C1 segment of cervical spinal cord (tissue), 14 donors: ENCODE measurements at regions not wholly inside any gene's neighbourhood (a gene's known extent, or its start where the extent isn't known, plus 50 kb on each side); places are given as distances from the start of the nearest gene placed in this dataset.
"Not testable (repeated sequence)": the region's sequence is repeated elsewhere in the genome, so short reads cannot be mapped to it uniquely, and the experiment has no call there.

ENCODE experiments used
- DNase-seq, 14 donors: peaks; one replicate each; lab custom pipeline; 2025; lab: John Stamatoyannopoulos, UW

DNA sequence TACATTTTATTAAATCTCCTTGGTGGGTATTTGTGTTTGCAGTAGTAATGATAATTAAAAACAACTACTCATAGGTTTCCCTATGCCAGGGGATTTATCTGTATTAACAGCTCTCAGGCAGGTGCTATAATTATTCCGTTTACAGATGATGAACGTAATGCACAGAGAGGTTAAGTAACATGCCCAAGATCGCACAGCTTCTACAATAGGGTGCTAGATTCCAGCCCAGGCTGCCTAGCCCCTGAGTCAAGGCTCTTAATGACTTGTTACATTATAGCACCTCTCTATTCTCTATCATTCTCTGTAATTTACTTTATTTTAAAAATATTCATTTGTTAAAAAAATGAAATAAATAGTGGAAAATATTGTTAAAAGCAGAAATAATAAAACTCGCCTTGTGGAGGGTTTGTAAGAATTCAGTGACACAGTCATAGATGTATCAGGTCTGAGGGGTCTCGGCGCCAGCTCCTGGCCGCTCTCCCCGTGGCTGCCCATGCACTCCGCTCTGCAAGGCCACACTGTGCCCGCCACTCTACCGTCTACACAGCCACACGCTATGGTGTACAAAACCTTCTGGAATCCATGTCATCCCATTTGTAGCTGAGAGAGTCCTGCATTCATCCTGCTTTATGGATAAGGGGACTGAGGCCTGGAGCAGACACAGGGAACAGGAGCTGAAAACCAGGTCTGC is 562.2 kb downstream of the MATN1 start:
- no peak for DNase-seq

DNA sequence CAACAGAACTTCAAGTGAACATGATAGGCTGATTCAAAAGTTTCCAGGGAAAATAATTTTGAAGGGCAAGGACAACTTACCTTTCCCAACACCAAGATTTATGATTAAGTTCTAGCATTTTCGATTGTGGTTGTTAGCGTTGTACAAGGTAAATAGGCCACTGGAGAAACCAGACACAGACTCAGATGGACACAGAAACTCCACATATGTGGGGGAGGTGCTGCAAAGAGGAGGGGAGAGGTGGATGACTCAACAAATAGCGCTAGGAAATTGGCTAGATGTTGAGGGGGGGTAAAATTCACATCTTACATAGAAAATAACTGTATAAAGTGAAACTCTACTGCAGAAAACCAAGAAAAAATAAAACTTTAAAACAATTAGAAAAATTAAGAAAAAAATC is 564.4 kb downstream of the MATN1 start:
- no peak for DNase-seq

DNA sequence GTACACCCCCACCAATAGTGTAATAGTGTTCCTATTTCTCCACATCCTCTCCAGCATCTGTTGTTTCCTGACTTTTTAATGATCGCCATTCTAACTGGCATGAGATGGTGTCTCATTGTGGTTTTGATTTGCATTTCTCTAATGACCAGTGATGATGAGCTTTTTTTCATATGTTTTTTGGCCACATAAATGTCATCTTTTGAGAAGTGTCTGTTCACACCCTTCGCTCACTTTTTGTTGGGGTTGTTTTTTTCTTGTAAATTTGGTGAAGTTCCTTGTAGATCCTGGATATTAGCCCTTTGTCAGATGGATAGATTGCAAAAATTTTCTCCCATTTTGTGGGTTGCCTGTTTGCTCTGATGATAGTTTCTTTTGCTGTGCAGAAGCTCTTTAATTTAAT is 567.7 kb downstream of the MATN1 start:
- not testable (repeated sequence) for DNase-seq

DNA sequence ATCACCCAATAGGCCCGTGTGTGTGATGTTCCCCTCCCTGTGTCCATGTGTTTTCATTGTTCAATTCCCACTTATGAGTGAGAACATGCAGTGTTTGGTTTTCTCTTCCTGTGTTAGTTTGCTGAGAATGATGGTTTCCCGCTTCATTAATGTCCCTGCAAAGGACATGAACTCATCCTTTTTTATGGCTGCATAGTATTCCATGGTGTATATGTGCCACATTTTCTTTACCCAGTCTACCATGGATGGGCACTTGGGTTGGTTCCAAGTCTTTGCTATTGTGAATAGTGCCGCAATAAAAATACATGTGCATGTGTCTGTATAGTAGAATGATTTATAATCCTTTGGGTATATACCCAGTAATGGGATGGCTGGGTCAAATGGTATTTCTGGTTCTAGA is 568.1 kb downstream of the MATN1 start:
- DNase-seq: not testable (repeated sequence)

DNA sequence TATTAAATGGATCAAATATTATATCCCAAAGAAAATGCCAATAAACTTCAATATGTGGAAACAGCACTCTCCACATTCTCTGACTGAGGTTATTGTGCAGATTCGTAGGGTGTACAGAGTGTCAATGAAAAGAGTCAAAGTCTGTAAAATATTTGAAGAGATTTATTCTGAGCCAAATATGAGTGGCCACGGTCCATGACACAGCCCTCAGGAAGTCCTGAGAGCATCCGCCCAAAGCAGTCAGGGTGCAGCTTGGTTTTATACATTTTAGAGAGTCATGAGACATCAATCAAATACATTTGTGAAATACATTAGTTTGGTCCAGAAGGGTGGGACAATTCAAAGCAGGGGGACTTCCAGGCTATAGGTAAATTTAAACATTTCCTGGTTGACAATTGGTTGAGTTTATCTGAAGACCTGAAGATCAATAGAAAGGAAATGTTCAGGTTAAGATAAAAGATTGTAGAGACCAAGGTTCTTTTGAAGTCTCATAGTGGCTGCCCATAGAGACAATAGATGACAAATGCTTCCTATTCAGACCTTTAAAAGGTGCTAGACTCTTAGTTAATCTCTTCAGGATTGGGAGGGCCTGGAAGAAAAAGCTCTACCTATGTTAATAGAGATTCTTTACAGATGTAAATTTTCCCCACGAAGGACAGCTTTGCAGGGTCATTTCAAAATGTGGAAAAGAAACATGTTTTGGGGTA is 569.5 kb downstream of the MATN1 start:
- no peak for DNase-seq

DNA sequence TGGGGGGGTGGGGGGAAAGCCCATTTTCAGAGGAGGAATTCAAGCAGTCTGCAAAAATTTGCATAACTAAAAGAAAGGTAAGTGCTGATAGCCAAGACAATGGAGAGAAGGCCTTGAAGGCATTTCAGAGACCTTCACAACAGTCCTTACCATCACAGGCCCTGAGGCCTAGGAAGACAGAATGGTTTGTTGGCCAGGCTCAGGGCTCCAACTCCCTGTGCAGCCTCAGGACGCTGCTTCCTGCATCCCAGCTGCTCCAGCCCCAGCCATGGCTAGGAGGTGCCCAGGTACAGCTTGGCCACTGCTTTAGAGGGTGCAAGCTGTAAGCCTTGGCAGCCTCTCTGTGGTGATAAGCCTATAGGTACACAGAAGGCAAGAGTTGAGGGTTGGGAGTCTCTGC is 571.6 kb downstream of the MATN1 start:
- DNase-seq: no peak

DNA sequence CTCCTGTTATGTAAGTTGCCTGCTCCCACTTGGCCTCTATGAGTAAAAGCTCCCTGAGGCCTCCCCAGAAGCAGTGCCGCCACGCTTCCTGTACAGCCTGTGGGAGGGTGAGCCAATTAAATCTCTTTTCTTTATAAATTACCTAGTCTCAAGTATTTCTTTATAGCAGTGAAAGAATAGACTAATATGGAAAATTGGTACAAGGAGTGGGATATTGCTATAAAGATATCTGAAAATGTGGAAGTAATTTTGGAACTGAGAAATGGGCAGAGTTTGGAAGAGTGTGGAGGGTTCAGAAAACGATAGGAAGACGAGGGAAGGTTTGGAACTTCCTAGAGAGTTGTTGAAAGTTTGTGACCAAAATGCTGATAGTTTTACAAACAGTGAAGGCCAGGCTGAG is 572.3 kb downstream of the MATN1 start:
- DNase-seq: no peak

DNA sequence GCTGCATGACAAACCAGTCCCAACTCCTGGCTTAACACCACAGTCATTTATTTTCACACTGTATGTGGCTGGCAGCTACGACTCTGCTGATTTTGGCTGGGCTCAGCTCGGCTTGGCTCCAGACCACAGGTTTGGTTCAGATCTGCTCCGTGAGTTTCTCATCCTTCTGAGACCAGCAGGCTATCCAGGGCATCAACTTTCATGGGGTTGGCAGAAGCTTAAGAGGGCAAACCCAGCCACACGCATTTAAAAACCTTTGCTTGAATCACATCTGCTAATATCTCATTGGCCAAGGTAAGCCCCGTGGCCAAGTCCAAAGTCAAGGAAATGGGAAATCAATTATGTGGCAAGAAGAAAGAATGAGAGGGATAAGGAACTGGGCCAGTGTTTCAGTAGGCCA is 574.2 kb downstream of the MATN1 start:
- no peak for DNase-seq

DNA sequence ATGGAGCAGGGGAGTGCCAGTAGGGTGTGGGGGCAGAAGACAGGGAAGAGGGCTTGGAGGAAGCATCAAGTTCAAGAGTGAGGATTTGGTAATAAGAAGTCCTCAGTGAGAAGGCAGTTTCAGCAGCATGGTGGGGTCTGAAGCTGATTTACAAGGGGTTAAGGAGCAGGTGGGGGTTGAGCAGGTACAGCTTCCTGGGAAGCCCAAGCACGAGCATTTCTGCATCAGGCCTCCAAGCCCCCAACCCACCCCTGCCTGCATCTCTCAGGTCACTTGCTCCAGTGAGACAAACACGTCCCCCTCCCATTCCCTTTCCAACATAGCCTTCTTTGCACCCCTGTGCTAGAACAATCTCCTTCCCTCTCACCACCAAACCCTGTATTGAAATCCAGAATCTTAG is 574.7 kb downstream of the MATN1 start:
- no peak for DNase-seq

DNA sequence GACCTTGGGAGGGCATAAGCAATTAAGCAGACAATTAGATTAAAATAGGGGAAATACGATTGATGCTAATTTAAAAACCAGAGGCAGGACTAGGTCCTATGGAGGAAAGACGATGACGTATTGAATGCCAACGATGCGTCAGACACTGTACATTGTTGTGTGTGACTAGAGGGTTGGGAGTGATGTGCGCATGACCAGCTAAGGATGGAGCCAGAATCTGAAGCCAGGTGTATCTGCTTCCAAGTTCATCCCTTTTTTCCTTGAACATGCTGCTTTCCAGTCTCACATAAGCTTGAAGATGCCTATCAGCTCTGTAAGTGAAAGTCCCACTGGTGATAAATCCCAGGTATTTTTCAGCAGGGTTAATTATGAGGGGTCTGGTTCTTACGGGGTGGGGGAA is 576.2 kb downstream of the MATN1 start:
- no peak for DNase-seq

DNA sequence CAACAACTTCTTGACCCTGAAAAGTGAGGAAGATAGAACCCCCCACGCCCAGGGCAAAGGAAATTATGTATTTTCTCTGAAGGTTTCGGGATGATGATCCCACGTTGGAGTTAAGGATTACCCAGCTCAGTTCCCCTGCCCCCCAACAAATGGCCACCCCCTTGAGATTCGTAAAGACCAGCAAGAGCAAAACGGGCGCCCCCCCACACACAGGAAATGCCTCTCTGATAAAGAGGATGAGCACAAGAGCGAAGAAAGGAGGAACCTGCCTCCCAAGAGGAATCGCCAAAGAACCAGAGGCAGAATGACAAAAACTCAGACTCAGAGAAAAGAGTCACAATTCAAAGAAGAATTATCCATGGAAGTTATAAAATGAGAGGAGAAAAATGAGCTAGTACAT is 576.9 kb downstream of the MATN1 start:
- DNase-seq: no peak

DNA sequence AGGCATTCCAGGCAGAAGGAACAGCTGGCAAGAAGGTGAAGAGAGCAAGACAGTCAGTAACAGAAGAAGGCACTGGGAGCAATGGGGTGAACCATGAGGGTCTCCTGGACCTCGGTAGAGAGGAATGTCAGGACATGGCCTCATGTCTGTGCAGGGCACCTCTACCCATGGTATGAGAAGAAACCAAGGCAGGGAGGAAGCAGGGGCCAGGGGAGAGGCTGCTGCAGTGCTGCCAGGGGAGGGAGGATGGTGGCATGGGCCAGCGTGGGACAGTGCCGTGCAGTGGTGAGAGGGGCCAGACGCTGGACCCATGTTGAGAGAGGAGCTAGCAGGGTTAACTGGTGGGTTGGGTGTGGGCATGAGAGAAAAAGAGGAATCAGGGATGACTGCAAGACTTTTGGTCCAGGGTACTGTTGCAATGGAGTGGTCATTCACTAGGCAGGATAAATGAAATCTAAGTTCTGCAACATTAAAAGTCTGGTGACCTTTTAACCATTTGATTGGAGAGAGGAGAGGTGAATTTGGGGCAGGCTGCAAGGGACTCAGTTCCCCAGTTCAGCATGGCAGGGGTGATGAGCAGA is 577.6 kb downstream of the MATN1 start:
- DNase-seq: no peak

DNA sequence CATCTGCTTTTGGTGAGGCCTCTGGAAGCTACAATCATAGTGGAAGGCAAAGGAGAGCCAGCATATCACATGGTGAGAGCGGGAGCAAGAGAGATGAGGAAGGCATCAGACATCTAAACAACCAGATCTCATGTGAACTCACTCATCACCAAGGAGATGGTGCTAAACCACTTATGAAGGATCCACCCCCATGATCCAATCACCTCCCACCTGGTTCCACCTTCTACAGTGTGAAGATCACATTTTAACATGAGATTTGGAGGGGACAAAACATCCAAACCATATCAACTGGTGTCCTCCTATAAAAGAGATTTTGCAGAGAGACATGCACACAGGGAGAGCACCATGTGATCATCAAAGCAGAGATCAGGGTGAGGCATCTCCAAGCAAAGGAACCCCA is 578.6 kb downstream of the MATN1 start:
- DNase-seq: no peak

DNA sequence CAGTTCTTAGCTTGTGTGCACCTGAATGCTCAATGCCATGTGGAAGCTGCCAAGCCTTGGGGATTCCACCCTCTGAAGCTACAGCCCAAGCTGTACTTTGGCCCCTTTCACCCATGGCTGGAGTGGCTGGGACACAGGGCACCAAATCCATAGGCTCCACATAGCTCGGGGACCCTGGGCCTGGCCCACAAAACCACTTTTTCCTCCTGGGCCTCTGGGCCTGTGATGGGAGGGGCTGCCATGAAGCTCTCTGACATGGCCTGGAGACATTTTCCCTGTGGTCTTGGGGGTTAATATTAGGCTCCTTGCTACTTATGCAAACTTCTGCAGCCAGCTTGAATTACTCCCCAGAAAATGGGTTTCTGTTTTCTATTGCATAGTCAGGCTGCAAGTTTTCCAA is 579.9 kb downstream of the MATN1 start:
- DNase-seq: no peak

DNA sequence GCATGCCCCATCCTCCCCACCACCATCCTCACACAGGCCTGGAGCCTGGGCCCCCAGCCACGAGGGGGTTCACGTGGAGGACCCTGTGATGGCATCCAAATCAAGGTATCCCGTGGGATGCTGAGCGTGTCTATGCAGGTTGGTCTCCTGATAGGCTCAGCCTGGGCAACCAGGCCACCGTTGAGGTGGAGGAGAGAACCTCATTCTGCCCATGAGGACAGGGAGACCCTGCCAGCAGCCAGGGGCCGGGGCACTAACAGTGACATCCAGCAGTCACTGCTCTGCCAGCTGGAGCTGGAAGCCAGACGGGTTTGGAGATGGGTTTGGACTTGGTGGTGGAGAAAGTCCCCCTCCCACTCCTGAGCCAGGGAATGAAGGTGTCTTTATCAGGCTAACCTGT is 582.8 kb downstream of the MATN1 start:
- no peak for DNase-seq

DNA sequence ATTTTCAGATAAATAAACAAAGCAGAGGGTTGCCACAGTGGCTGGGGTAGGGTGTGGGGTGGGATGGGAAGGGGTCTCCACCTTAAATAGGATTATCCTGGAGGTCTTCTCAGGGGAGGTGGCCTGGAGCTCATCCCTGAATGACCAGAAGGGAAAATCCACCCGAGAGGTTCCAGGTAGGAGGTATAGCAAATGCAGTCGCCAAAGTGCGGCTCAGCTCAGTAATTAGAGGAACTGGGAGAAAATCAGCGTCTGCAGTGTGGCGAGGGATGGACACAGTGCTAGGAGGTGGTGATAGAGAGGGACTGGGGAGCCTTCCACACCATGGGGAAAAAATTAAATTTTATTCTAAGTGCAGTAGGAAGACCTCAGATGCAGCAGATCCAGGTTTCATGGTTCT is 584.5 kb downstream of the MATN1 start:
- no peak for DNase-seq

DNA sequence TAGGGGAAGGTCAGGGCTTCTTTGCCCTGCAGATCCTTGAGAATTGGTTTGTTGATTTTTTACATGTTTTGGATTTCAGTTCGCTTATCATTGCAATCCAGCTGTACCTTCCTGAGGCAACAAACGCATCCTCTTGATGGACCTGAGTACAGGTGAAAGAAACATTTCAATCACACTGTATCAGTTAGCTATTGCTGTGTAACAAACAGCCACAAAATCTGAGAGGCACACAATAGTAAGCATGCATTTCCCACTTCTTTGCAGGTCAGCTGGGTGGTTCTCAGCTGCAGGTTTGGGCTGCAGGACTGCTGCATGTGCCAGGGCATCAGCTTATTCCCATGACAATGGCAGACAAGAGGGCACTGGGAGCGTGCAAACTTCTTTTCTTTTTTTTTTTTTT is 586.4 kb downstream of the MATN1 start:
- no peak for DNase-seq

DNA sequence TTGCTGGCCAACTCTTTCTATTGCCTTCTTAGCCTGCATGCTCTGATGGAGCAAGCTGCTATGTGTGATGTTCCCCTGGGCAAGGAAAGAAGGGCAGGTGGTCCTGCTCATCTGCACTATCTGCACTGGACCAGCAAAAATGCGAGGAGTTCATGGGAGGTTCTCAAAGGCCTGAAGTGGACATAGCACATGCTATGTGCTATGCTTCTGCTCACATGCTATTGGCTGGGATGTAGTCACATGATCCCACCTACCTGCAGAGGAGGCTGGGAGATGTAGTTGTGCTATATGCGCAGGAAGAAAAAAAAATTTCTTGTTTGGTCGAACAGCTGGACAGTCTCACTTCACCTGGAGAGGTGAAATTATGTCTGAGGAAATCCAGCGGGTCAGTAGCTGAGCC is 587.7 kb downstream of the MATN1 start:
- DNase-seq: no peak

DNA sequence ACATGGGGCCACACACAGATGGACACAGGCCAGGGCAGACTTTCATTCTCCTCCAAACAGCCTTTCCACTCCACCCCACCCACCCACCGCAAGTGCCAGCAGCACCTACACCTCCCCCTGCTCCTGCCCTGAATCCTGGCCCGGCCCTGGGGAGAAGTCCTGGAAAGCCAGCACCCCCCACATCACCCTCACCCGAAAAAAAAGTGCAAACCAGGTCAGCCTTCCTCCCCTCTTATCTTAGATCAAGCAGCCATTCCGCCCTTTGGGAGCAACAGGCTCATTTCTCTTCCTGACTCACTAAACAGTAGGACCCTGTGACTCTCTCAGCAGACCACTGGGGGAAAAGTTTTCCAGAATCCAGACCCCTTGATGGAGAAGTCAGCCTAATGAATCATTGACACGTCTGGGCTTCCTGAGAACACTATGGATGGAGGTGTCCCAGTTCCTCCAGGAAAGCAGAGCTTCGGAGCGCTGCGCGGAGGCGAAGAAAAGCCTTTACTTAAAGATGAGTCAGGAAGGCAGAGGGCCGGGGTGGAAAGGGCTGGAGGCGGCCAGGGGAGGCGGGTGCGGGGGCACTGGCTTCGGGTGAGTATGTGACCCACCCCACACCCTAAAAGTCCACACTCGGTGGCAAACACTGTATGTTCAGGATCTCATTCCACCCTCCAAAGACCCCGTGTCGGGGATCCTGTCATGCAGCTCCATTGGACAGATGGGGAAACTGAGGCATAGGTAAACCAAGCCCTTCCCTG is 588.7 kb downstream of the MATN1 start:
- DNase-seq: no peak

DNA sequence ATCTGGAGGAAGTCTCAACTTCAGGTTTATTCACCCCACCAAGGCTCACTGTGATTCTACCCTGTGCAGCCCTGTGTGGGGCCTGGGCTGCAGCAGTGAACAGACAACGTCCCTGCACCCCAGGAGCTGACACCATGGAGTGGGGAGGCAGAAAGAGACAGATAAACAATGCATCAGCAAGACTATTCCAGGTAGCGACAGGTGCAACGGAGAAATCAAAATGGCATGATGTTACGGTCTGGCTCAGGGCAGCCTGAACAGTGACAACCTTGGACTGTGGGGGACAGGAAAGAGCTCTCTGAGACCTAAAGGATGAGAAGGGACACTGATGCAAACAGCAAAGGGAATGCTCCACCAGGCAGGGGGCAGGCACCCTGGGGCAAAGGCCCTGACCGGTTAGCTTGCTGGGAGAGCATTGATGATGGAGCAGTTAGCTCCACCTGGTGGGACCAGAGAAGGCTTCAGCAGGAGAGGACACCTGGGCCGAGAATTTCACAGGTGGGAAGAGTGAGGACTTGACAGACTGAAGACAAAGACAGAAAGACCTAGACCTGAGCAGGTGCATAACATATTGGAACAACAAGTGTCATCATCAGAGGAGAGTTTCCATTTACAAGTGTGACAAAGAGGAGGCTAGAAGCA is 589.9 kb downstream of the MATN1 start:
- no peak for DNase-seq

DNA sequence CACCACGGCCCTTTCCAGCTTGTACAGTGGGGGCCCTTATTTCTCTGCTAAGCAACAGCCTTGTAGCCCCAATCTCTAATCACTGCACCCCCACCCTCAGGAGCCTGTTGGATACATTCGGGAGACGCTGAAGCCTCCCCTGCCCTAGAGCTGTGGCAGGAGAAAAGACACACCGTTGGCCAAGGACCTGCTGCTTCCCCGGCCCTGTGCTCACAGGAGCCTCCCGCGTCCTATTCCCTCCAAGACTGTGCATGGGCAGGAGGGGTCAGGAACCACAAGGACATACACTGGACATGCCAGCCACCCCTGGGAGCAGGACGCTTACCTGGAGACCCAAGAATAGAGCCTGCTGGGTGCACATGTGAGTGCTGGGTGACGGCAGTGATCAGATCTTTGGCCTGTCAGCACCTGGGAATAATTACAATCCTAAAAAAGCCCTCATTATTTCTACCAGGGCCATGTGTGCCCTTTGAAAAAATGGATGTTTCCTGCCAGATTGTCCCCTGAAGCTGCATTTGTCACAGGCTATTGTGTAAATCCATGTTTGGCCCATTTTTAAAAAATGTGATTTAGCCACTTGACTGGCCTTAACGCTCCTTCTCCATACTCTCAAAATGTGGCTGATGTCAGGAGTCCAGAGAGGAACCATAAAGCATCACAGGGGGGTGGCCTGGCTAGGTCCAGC is 590.6 kb downstream of the MATN1 start:
- no peak for DNase-seq
